ENCODE measurements at regions not wholly inside any gene's neighbourhood (a gene's known extent, or its start where the extent isn't known, plus 50 kb on each side); places are given as distances from the start of the nearest gene placed in this dataset.
"Not testable (repeated sequence)": the region's sequence is repeated elsewhere in the genome, so short reads cannot be mapped to it uniquely, and the experiment has no call there.

- Histone ChIP-seq H3K4me3 (no peak overlapping the region), H3K27ac (no peak overlapping the region), H3K36me3 (ENCODE audit: low read depth, missing control alignments) (no peaks in the 10 kb centered on the region), H3K4me1 (no peaks in the 10 kb centered on the region), H3K9me3 (no peaks in the 10 kb centered on the region), H3K27me3 (no peaks in the 10 kb centered on the region)
- TF ChIP-seq CTCF (IDR thresholded peaks at IDR 0.05) (no peak), POLR2A (IDR thresholded peaks at IDR 0.05) (no peak)
- DNase-seq = no peak
- intact Hi-C loops (cut with DNase I; ENCODE audit: low total_unique reads) = no loop called here
- 86 to 89% methylated on average over 10 of the region's 10 CpGs for WGBS, 2 donors
Observed at GRCh38 chr1:240722788-240723187, 110.8 kb upstream of the GREM2 start.

GRCh38 chr1:240720976-240721375 lies 109.0 kb upstream of the GREM2 start:
- Histone ChIP-seq H3K27me3 (no peaks in the 10 kb centered on the region), H3K36me3 (ENCODE audit: low read depth, missing control alignments) (no peaks in the 10 kb centered on the region), H3K4me1 (no peaks in the 10 kb centered on the region), H3K9me3 (no peaks in the 10 kb centered on the region), H3K4me3 (no peak overlapping the region), H3K27ac (no peak overlapping the region)
- intact Hi-C loops (cut with DNase I; ENCODE audit: low total_unique reads) = no loop called here
- TF ChIP-seq CTCF (IDR thresholded peaks at IDR 0.05) (no peak), POLR2A (IDR thresholded peaks at IDR 0.05) (no peak)
- DNase-seq = no peak
- WGBS, 2 donors = 79 to 80% methylated on average over 6 of the region's 6 CpGs

- H3K9me3 ChIP-seq = no peaks in the 10 kb centered on the region
- H3K4me1 ChIP-seq = no peaks in the 10 kb centered on the region
- H3K27me3 ChIP-seq = no peaks in the 10 kb centered on the region
- TF ChIP-seq CTCF (IDR thresholded peaks at IDR 0.05) (no peak), POLR2A (IDR thresholded peaks at IDR 0.05) (no peak)
- no peak overlapping the region for H3K4me3 ChIP-seq
- DNase-seq = no peak
- no peaks in the 10 kb centered on the region for H3K36me3 ChIP-seq (ENCODE audit: low read depth, missing control alignments)
- intact Hi-C loops (cut with DNase I; ENCODE audit: low total_unique reads) = no loop called here
- 52 to 57% methylated on average over 8 of the region's 8 CpGs for WGBS, 2 donors
- H3K27ac ChIP-seq = no peak overlapping the region
Observed at GRCh38 chr1:240719953-240720700, 108.2 kb upstream of the GREM2 start.

- H3K4me3 ChIP-seq; H3K36me3 ChIP-seq (ENCODE audit: low read depth, missing control alignments); H3K27me3 ChIP-seq; H3K4me1 ChIP-seq; H3K27ac ChIP-seq; DNase-seq; intact Hi-C loops (cut with DNase I; ENCODE audit: low total_unique reads); H3K9me3 ChIP-seq: not testable (repeated sequence)
- WGBS, 2 donors = 89 to 91% methylated on average over 4 of the region's 4 CpGs
Observed at GRCh38 chr1:240716538-240716937, 104.6 kb upstream of the GREM2 start.

- H3K9me3 ChIP-seq = no peaks in the 10 kb centered on the region
- H3K4me3 ChIP-seq = no peak overlapping the region
- no peaks in the 10 kb centered on the region for H3K4me1 ChIP-seq
- TF ChIP-seq POLR2A (IDR thresholded peaks at IDR 0.05) = no peak
- no peak for TF ChIP-seq CTCF (IDR thresholded peaks at IDR 0.05)
- no peaks in the 10 kb centered on the region for H3K36me3 ChIP-seq (ENCODE audit: low read depth, missing control alignments)
- H3K27ac ChIP-seq = no peak overlapping the region
- H3K27me3 ChIP-seq = no peaks in the 10 kb centered on the region
- 75 to 83% methylated on average over 8 of the region's 8 CpGs for WGBS, 2 donors
- DNase-seq = no peak
- intact Hi-C loops (cut with DNase I; ENCODE audit: low total_unique reads) = no loop called here
Observed at GRCh38 chr1:240714568-240715292, 102.8 kb upstream of the GREM2 start.

Measured in testis (tissue), 2 donors.